Left ventricle myocardium inferior (tissue), 1 donor: ENCODE measurements at regions not wholly inside any gene's neighbourhood (a gene's known extent, or its start where the extent isn't known, plus 50 kb on each side); places are given as distances from the start of the nearest gene placed in this dataset.

Experiments
- DNase-seq: peaks from one replicate; pipeline ENCODE4 v3.0.0-alpha.2; 2020
- H3K27ac ChIP-seq: fragments of 200-600 bp; replicated peaks from 2 replicates; pipeline ENCODE4 v1.8.0; 2021
- H3K27me3 ChIP-seq: fragments of 200-600 bp; 2 replicates; pipeline ENCODE4 v1.8.0; 2021; ENCODE audit warnings: low read depth
- H3K36me3 ChIP-seq: fragments of 200-600 bp; 2 replicates; pipeline ENCODE4 v1.8.0; 2021
- H3K4me1 ChIP-seq: fragments of 200-600 bp; 2 replicates; pipeline ENCODE4 v1.8.0; 2021
- H3K4me3 ChIP-seq: fragments of 200-600 bp; 2 replicates; pipeline ENCODE4 v1.8.0; 2021; ENCODE audit warnings: mild to moderate bottlenecking, moderate library complexity
- H3K9me3 ChIP-seq: fragments of 200-600 bp; replicated peaks from 2 replicates; pipeline ENCODE4 v1.8.0; 2021
- intact Hi-C: fragments of 100-400 bp; cut with micrococcal nuclease; formaldehyde crosslinking; loops from one replicate; pipeline ENCODE4 v1.11.0; 2022
- TF ChIP-seq, protein P1 (sequence below): fragments of 200-600 bp; IDR thresholded peaks from 2 replicates; pipeline ENCODE4 v1.8.0; 2021; ENCODE audit warnings: antibody characterized with exemption, mild to moderate bottlenecking, borderline replicate concordance
- donor health status: DM: no; HTN: yes; CAD: no; lungs with severe emphysema.

DNA sequence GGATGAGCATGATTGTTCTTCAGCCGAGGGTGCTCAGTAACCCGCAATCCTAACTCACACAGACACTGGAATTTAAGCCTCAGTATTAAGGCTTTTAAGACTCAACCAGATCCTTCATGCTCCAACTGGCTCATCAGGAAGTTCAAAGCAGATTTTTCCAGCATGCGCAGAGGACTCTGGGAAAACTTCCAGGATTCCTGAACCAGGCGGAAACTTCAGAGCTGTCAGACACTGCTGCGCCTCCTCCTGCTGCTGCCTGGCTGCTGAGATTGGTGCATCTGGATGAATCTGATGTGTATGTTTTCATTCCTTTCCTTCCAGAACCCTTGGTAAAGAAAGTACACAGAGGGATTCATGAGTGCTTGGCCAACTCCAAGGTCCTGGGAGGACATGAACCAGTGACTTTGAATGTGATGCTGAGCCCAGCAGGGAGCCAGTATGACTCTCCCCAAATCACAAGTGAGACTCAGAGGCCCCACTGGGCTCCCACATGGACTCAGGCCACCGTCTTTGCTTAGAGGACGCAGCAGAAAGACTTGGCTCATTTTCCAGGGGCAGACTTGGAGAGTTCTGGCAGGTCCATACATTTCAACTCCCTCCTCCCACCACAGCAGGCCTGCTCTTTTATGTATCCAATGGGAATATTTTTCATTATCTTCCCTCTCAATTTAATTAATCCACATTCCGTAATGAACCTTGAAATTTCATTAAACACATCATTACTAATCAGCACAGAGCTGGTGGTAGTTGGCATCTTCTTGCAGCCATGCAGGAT is 143.5 kb upstream of the HDAC4 start:
- Histone ChIP-seq H3K4me3 (no peak overlapping the region), H3K27ac (no peak overlapping the region), H3K36me3 (no peaks in the 10 kb centered on the region), H3K27me3 (peaks cover 70% of the 10 kb centered on the region), H3K9me3 (no peaks in the 10 kb centered on the region), H3K4me1 (no peaks in the 10 kb centered on the region)
- no peak for DNase-seq
- intact Hi-C loops = no loop called here
- TF ChIP-seq, protein P1, sequence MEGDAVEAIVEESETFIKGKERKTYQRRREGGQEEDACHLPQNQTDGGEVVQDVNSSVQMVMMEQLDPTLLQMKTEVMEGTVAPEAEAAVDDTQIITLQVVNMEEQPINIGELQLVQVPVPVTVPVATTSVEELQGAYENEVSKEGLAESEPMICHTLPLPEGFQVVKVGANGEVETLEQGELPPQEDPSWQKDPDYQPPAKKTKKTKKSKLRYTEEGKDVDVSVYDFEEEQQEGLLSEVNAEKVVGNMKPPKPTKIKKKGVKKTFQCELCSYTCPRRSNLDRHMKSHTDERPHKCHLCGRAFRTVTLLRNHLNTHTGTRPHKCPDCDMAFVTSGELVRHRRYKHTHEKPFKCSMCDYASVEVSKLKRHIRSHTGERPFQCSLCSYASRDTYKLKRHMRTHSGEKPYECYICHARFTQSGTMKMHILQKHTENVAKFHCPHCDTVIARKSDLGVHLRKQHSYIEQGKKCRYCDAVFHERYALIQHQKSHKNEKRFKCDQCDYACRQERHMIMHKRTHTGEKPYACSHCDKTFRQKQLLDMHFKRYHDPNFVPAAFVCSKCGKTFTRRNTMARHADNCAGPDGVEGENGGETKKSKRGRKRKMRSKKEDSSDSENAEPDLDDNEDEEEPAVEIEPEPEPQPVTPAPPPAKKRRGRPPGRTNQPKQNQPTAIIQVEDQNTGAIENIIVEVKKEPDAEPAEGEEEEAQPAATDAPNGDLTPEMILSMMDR = no peak

DNA sequence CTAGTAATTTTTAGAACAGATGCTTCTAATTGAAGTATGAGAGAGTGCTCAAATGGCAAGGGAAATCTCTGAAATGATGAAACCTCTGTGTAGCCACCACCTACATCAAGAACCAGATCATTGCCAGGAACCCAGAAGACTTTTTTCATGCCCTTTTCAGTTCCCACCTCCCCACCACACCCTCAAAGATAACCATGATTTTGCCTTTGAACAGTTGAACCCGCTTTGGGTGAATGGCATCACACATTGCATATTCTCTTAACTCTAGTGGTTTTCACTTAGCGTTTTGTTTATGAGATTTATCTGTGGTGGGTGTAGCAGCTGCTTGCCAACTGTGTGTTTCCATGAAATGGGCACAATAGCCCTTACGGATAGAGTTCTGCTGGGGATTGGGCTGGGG is 142.9 kb upstream of the HDAC4 start:
- Histone ChIP-seq H3K27ac (no peak overlapping the region), H3K4me1 (no peaks in the 10 kb centered on the region)

DNA sequence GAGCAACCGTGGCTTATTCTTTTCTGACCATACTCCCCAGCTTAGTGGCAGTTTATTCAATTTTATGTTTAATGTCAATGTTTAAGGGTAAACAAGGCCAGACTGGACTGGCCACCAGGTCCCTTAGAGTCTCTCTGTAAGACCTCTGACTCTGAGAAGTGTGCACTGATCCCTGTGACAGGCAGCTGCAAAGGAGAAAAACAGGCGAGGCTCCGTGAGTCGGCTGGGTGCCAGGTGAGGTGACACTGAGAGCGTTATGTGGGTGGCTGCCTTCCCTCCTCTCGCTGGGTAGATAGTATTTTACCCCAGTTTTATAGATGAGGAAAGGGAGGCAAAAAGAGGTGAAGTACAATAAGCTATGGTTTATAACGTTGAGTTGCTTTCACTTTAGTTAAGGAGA is 139.4 kb upstream of the HDAC4 start:
- H3K36me3 ChIP-seq = no peaks in the 10 kb centered on the region
- peaks cover 42% of the 10 kb centered on the region for H3K27me3 ChIP-seq
- TF ChIP-seq, protein P1 = no peak
- no peaks in the 10 kb centered on the region for H3K4me1 ChIP-seq
- no peak for DNase-seq
- no peak overlapping the region for H3K27ac ChIP-seq
- intact Hi-C loops = no loop called here
- H3K4me3 ChIP-seq = no peak overlapping the region
- no peaks in the 10 kb centered on the region for H3K9me3 ChIP-seq

More for the DNA sequence above, 142.9 kb upstream of the HDAC4 start:
- Histone ChIP-seq H3K9me3 (no peaks in the 10 kb centered on the region), H3K27me3 (peaks cover 63% of the 10 kb centered on the region), H3K4me3 (no peak overlapping the region), H3K36me3 (no peaks in the 10 kb centered on the region)
- no peak for DNase-seq
- intact Hi-C loops = no loop called here
- TF ChIP-seq, protein P1 = no peak

DNA sequence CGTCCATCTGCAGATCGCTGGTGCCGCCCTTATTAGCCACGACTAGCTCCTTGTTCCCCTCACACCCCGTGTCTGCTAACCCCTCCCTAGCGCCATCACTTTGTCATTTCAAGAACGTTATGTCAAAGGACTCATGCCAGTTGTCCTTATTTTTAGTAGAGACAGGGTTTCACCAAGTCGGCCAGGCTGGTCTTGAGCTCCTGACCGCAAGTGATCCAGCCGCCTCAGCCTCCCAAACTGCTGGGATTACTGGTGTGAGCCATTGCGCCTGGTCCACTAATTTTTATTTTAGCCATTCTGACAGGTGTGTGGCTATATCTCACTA is 138.9 kb upstream of the HDAC4 start:
- no peaks in the 10 kb centered on the region for H3K36me3 ChIP-seq
- intact Hi-C loops = no loop called here
- TF ChIP-seq, protein P1 = no peak
- no peaks in the 10 kb centered on the region for H3K4me1 ChIP-seq
- no peak overlapping the region for H3K27ac ChIP-seq
- H3K27me3 ChIP-seq = peaks cover 38% of the 10 kb centered on the region
- H3K4me3 ChIP-seq = no peak overlapping the region
- peaks cover 2% of the 10 kb centered on the region for H3K9me3 ChIP-seq
- DNase-seq = no peak

DNA sequence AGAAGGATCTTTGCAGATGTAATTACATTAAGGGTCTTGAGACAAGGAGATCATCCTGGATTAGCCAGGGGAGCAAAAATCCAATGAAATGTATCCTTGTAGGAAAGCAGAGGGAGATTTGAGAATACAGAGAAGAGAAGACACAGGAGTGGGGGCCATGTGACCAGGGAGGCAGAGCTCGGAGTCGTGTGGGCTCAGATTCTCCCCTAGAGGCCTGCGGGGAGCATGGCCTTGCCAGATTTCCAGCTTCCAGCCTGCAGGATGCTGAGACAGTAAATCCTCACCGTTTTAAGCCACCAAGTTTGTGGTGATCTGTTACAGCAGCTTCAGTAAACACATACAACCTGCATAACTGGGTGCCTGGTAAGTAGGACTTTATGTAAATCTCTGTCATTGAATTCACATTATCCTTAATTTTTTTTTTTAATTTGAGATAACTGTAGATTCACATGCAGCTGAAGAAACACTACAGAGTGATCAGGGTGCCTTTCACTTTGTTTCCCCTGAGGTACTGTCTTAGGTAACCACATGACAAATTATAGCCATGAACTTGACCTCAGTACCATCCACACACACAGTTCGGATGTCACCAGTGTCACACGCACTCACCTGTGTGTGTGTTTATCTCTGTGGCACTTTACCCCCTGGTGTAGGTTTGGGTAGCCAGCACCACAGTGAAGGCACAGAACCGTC is 138.4 kb upstream of the HDAC4 start:
- peaks cover 33% of the 10 kb centered on the region for H3K27me3 ChIP-seq
- H3K27ac ChIP-seq = no peak overlapping the region
- H3K36me3 ChIP-seq = no peaks in the 10 kb centered on the region
- no peak for DNase-seq
- no peak overlapping the region for H3K4me3 ChIP-seq
- TF ChIP-seq, protein P1 = no peak
- intact Hi-C loops = no loop called here
- peaks cover 1% of the 10 kb centered on the region for H3K4me1 ChIP-seq
- peaks cover 6% of the 10 kb centered on the region for H3K9me3 ChIP-seq
